Endothelial cell (in vitro differentiated cells): ENCODE measurements at regions not wholly inside any gene's neighbourhood (a gene's known extent, or its start where the extent isn't known, plus 50 kb on each side); places are given as distances from the start of the nearest gene placed in this dataset.

Experiments
- DNase-seq: peaks from one replicate; pipeline ENCODE4 v3.0.0; 2021; ENCODE audit warnings: low spot score
- H3K27ac Mint-ChIP-seq: one replicate; pipeline ENCODE4 v1.8.0; 2021; ENCODE audit warnings: mixed read lengths, inconsistent platforms; ENCODE audit not compliant: unreplicated experiment
- H3K27me3 Mint-ChIP-seq: one replicate; pipeline ENCODE4 v1.8.0; 2021; ENCODE audit warnings: mild to moderate bottlenecking, moderate library complexity, mixed read lengths, inconsistent platforms; ENCODE audit not compliant: unreplicated experiment
- H3K36me3 Mint-ChIP-seq: one replicate; pipeline ENCODE4 v1.8.0; 2021; ENCODE audit warnings: mild to moderate bottlenecking, low read depth, mixed read lengths, inconsistent platforms; ENCODE audit not compliant: unreplicated experiment
- H3K4me1 Mint-ChIP-seq: one replicate; pipeline ENCODE4 v1.8.0; 2021; ENCODE audit warnings: mild to moderate bottlenecking, mixed read lengths, inconsistent platforms; ENCODE audit not compliant: unreplicated experiment
- H3K4me3 Mint-ChIP-seq: one replicate; pipeline ENCODE4 v1.8.0; 2021; ENCODE audit warnings: mild to moderate bottlenecking, mixed read lengths, inconsistent platforms; ENCODE audit not compliant: unreplicated experiment
- H3K9me3 Mint-ChIP-seq: one replicate; pipeline ENCODE4 v1.8.0; 2021; ENCODE audit warnings: mixed read lengths, inconsistent platforms; ENCODE audit not compliant: unreplicated experiment
- TF ChIP-seq, protein P1 (sequence below): fragments of 200-600 bp; sonication (generic); IDR thresholded peaks from one replicate; pipeline ENCODE4 v1.5.0; 2021; ENCODE audit warnings: antibody characterized with exemption; ENCODE audit not compliant: unreplicated experiment

DNA sequence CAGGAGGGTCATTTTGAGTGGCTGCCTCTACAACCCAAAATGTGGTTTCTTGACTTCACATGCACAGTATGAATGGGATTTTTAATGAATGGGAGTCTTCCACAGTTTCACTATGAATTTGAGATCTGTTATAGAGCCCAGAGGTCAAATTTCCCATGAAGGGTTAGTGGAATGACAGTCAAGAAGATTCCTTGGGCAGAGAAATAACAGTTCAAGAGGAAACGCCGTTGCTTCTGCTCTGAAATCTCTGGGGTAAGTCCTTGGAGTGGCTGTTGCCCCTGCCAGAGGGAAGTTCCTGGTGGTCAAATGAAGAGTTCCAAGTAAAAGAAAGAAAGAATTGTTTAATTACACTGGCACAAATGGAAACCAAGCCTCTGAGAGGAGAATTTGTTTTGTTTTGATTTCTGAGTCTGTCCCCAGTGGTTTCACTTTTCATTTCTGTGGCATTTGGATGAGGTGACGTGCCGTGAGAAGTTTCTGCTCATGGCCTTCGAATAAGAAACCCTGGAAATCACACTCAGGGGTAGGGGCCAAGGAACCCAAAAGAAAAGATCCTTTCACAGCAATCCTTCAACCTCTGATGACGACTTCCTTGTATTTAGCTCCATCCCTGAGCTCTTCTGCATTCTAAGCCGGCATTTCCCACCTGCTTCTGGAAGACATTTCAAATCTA, 77.5 kb upstream of the IL12A start:
- no peaks in the 10 kb centered on the region for H3K36me3 Mint-ChIP-seq
- H3K4me3 Mint-ChIP-seq, result no peak overlapping the region
- no peak for DNase-seq
- no peaks in the 10 kb centered on the region for H3K27me3 Mint-ChIP-seq
- H3K27ac Mint-ChIP-seq, result no peak overlapping the region
- peaks cover 5% of the 10 kb centered on the region for H3K4me1 Mint-ChIP-seq
- TF ChIP-seq, protein P1, sequence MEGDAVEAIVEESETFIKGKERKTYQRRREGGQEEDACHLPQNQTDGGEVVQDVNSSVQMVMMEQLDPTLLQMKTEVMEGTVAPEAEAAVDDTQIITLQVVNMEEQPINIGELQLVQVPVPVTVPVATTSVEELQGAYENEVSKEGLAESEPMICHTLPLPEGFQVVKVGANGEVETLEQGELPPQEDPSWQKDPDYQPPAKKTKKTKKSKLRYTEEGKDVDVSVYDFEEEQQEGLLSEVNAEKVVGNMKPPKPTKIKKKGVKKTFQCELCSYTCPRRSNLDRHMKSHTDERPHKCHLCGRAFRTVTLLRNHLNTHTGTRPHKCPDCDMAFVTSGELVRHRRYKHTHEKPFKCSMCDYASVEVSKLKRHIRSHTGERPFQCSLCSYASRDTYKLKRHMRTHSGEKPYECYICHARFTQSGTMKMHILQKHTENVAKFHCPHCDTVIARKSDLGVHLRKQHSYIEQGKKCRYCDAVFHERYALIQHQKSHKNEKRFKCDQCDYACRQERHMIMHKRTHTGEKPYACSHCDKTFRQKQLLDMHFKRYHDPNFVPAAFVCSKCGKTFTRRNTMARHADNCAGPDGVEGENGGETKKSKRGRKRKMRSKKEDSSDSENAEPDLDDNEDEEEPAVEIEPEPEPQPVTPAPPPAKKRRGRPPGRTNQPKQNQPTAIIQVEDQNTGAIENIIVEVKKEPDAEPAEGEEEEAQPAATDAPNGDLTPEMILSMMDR, result no peak
- no peaks in the 10 kb centered on the region for H3K9me3 Mint-ChIP-seq

DNA sequence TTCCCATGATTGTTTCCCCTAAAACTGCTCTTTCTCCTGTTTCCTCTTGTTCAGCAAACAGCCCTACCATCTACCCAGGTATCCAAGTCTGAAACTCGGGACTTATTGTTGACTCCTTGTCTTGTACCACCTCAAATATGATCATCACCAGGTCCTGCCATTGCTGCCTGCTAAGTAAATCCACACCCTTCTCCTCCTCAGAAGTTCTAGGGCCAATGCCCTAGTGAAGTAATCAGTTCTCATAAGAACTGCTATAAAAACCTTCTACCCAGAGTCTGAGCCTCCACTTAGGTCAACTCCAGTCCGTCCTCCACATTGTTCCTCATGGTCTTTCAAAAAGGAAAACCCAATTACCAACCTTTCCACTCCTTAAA, 77.0 kb upstream of the IL12A start:
- Mint-ChIP-seq H3K9me3 (no peaks in the 10 kb centered on the region), H3K27me3 (no peaks in the 10 kb centered on the region), H3K4me1 (peaks cover 5% of the 10 kb centered on the region), H3K36me3 (no peaks in the 10 kb centered on the region), H3K4me3 (no peak overlapping the region), H3K27ac (no peak overlapping the region)
- TF ChIP-seq, protein P1, result no peak
- DNase-seq, result no peak

DNA sequence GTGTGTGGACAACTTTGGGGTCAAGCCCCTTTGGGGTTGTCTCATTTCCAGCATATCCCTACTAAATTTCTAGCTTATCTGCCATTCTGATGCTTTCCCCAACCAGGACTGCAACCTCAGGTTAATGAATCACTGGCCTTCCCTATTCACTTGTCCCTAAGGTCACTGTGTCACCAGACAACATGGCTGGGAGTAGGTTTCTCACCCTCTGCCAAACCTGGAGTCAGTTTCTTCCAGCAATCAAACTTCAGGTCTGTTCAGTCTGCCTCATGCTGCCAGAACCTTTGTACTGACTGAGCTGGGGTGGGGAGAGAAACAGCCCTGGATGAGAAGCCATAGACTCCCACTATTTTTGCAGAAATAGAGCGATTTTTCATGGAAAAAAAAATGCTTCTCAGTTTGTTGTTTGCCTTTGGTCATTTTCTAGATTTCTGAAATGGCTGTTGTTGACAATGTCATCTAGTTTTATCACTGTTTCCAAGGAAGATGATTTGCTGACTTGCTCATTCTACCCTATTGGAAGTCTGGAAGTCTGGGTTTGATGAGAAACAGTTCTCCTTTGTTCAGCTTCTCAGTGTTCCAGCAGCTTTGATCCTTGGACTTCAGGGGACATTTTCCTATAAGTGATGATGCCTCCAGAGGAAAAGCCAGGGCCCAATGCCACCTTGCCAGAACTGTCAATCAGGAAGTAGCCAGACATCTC, 74.8 kb upstream of the IL12A start:
- Mint-ChIP-seq H3K27ac (no peak overlapping the region), H3K9me3 (no peaks in the 10 kb centered on the region), H3K4me3 (no peak overlapping the region), H3K4me1 (peaks cover 5% of the 10 kb centered on the region), H3K27me3 (peaks cover 1% of the 10 kb centered on the region), H3K36me3 (no peaks in the 10 kb centered on the region)
- no peak for DNase-seq
- TF ChIP-seq, protein P1, result no peak

DNA sequence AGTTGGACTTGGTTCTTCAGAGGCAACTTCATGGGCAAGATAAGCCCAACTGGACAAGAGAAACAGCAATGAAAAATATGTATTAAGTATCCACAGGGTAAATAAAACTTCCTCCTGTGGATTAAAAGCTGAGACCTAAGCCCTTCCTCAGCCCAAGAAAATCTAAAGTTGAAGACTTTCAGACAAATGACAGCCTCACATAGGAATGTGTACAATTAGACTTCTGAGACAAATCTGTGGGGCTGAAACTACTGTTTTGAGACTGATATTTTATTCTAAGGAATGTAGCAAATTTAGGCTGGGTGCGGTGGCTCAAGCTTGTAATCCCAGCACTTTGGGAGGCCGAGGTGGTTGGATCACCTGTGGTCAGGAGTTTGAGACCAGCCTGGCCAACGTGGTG, 74.2 kb upstream of the IL12A start:
- Mint-ChIP-seq H3K4me3 (no peak overlapping the region), H3K9me3 (no peaks in the 10 kb centered on the region), H3K36me3 (no peaks in the 10 kb centered on the region), H3K27me3 (peaks cover 1% of the 10 kb centered on the region), H3K27ac (no peak overlapping the region), H3K4me1 (peaks cover 5% of the 10 kb centered on the region)
- no peak for DNase-seq
- TF ChIP-seq, protein P1, result no peak

DNA sequence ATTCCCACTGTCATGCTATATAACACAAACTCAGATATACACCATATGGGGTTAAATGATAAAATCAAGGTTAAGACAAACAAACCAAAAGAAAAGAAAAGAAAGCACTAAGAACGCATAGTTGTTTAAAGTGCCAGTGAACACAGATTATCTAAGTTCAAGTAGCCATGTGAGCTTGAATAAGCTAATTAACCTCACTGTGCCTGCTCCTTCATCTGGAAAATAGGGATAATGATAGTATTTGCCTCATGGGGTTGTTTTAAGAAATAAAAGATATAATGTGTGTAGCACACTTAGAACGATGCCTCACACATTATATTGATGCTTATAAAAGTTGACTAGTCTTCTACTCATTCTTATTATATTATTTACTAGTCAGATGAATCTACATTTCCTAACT, 72.6 kb upstream of the IL12A start:
- H3K9me3 Mint-ChIP-seq, result no peaks in the 10 kb centered on the region
- H3K27me3 Mint-ChIP-seq, result peaks cover 1% of the 10 kb centered on the region
- no peaks in the 10 kb centered on the region for H3K36me3 Mint-ChIP-seq
- TF ChIP-seq, protein P1, result no peak
- no peak overlapping the region for H3K4me3 Mint-ChIP-seq
- DNase-seq, result no peak
- H3K4me1 Mint-ChIP-seq, result peaks cover 5% of the 10 kb centered on the region
- H3K27ac Mint-ChIP-seq, result no peak overlapping the region
